Right renal pelvis (tissue), 4 donors: ENCODE measurements at regions not wholly inside any gene's neighbourhood (a gene's known extent, or its start where the extent isn't known, plus 50 kb on each side); places are given as distances from the start of the nearest gene placed in this dataset.

Experiments
- DNase-seq, 4 donors: peaks; one replicate each; pipeline ENCODE4 v3.0.0-alpha.2; 2013; ENCODE audit warnings: low read depth in 4 of 4, low spot score in 3 of 4, missing footprints in 1 of 4

GRCh38 chr11:32262367-32262766 lies 171.5 kb downstream of the RCN1 start:
- no peak for DNase-seq

DNA sequence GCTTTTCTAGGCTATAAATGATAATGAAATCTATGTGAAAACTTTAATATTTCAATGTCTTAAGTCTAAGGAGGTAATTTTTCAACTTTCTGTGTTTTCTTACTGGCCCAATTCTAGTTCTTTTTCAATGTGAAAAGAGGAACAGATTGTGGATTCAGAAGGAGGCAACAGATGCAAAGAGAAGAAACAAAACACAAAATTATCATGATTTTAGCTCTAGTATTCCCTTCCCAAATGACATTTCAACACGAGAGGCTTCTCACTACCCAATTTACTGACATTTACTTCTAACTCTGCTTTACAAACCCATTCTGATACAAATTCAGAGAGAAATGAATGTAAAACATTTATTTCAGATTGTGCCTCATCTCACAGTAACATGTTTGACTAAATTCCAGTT lies 169.4 kb downstream of the WT1 start:
- no peak for DNase-seq

DNA sequence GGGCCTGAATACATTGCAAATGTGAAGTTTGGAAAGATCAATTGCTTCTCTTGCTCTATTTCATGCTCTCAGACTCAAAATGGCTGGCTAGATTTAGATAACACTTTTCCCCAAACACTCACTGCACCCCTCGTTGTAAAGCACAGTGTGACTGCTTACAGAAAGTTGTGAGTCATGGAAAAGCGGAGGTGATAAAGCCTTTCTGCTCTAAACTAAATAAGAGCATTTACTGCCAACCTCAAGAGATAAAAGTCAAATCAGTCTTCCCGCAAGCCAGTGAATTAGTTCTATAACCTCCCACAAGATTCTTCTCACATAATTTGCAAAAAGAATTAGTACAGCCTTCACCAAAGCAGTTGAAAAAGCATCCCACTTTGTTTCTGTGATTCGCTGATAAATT lies 168.7 kb downstream of the WT1 start:
- no peak for DNase-seq

GRCh38 chr11:32267679-32268187 lies 167.6 kb downstream of the WT1 start:
- no peak for DNase-seq

DNA sequence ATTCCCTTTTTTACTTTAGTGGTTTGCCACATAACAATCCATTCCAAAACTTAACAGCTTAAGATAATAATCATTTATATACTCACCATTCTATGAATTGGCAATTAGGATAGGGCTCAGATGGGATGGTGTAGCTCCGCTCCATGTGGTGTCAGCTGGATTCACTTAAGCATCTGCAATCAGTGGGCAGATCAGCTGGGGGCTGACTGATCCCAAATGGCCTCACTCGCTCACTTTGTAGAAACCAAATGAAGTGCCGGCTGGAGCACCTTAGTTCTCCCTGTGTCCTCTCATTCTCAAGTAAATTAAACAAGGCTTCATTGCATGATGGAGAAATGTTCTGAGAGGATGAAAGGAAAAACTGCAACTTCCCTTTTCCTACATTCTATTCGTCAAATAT lies 161.4 kb downstream of the WT1 start:
- no peak for DNase-seq

DNA sequence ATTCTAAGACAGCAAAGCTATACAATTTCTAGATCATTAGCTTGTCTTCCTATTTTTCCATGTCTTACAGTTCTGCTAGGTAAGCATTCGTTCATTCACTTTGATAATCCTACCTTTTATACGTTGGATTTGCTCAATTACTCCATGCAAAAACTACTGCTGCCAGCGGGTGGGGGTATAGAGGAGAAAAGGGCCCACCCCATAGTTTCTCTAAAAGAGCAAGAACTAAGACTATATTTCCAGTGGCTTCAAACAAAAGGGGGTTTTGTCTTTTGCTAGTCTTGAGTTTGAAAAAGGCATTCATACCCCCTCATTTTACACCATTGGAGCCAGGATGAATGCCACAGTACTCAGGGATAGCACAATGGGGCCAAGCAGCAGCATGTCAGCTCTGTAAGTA lies 155.7 kb downstream of the WT1 start:
- DNase-seq: no peak

DNA sequence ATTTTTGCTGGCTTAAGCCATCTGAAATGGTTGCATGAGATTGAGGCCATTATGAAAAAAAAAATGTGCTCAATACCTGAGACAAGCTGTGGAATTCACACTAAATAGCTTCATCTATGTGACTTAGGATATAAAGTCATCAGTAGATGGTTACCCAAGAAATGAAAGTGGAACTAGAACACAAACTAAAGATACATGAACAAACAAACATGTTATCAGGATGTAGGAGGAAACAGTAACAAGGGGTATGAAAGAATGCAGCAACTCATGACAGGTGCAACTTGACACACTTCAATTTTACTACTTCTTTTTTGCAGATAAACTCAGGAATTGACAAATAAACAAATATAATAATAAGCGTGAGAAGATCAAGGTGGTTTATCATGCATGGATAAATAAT lies 155.0 kb downstream of the WT1 start:
- no peak for DNase-seq

DNA sequence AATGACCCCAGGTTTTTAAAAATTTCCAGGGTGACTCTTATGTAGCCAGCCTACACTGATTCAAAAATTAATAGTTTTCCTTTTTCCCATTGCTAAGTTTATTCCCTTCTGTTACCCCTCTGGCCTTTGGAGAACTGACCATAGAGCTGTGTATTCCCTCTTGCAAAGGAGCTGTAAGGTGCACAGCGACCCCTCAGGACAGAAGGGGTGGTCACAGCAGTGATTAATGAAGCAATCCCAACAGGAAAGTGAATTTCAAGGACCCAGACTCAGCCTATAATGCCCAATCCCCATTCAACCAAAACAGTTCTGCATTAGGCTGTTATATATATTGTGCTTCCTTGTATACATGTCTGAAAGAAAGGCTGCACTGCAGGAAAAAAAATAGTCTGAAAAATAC lies 147.1 kb downstream of the WT1 start:
- no peak for DNase-seq

DNA sequence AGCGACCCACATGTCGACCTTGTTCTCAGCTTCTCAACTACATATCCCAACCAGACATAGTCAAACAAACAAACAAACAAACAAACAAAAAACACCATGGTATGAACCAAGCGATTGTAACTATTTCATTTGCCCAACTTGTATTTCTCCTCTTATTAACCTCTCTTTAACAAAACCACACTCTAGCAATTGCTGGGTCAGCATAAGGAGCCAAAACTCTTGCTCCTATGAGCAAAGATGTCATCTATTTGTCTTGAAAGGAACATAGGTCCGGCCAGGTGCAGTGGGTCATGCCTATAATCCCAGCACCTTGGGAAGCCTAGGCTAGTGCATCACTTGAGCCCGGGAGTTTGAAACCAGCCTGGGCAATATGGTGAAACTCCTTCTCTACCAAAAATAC lies 145.6 kb downstream of the WT1 start:
- no peak for DNase-seq

GRCh38 chr11:32290783-32291182 lies 144.6 kb downstream of the WT1 start:
- no peak for DNase-seq

GRCh38 chr11:32297611-32298011 lies 137.7 kb downstream of the WT1 start:
- DNase-seq: no peak

GRCh38 chr11:32302826-32303225 lies 132.5 kb downstream of the WT1 start:
- DNase-seq: no peak

DNA sequence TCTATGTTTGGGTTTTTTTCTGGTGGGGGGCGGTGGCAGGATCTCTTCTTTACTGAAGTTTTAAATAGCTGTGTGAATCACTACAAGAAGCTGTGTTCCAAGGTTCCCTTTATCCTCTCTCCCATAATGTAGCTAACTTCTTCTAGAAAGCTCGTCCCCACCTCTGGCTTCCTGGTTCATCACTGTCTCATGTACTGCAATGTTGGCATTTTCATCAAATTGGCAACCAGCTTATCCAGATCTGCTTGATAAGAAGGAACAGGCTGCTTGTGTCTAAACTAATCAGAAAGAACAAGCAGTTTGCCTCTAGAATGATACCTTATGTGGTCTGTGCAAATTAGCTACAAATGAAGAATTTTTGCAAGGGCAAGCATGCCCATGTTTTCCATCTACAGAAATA lies 130.8 kb downstream of the WT1 start:
- no peak for DNase-seq

- DNase-seq: no peak
Measured at GRCh38 chr11:32305460-32305859, 129.9 kb downstream of the WT1 start.

DNA sequence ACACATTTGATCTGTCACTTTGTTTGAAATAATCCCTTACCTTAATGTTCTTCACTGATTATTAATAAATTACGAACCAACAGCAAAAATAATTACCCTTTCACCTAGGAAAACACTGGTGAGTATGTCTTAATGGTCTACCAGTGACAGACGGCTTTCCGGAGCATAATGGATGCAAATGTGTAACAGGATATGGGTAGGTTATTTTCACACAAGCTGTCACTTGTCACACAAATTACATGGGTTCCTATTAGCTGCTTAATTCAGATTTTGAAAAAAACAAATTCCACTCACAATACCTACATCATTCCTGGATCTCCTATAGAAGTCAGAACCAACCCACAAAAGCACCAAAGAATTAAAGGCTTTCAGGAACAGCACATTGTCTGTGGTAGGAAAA lies 127.9 kb downstream of the WT1 start:
- no peak for DNase-seq

DNA sequence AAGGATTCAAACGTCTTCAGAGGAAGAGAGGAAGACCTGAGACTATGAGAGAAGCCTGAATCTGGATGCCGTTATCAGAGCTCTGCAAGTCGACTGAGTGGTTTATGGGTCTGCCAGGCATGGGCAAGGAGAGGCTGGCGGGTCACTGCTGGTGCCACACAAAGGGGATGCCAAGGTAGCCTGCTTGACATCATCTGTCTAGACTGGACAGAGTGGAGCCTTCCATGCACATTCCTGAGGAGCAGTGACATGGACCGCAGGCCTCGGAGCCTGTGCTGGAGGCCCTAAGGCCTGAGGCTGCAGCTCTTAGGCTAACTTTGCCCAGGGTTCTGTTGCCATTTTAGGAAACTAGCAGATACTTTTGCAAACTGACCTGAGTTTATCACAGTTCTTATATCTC lies 127.4 kb downstream of the WT1 start:
- DNase-seq: no peak

DNA sequence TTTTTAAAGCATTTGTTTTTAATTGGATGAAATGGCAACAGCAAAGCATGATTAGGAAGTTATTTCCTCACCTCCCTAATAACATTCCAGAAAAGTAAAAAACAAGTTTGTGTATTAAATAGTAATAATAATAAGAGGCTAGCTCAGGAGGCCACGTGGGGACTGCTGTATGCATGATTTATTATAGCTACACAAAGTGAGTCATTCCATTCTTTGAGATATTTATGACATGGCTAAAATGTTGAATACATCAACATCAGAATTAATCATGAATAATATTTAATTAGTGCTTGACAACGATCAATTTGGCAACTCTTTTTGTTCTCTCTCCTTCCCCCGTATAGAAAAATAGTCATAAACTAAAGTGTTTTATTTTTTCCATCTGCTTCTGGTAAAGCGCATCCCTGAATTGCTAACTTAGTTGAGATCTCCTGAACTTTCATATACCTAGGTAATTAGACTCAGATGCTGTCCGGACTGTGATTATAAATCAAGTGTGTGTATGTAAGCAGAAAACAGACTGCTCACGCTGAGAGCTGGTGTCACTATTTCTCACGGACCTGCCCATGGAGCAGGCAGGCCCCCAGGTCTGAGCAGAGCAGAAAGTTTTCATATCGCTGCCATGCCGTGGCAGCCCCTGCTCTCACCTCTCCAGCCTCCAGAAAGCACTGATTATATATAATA lies 125.7 kb downstream of the WT1 start:
- no peak for DNase-seq

GRCh38 chr11:32310214-32310601 lies 125.1 kb downstream of the WT1 start:
- DNase-seq: no peak

- DNase-seq: no peak
Measured at GRCh38 chr11:32311346-32312065, 123.8 kb downstream of the WT1 start.

DNA sequence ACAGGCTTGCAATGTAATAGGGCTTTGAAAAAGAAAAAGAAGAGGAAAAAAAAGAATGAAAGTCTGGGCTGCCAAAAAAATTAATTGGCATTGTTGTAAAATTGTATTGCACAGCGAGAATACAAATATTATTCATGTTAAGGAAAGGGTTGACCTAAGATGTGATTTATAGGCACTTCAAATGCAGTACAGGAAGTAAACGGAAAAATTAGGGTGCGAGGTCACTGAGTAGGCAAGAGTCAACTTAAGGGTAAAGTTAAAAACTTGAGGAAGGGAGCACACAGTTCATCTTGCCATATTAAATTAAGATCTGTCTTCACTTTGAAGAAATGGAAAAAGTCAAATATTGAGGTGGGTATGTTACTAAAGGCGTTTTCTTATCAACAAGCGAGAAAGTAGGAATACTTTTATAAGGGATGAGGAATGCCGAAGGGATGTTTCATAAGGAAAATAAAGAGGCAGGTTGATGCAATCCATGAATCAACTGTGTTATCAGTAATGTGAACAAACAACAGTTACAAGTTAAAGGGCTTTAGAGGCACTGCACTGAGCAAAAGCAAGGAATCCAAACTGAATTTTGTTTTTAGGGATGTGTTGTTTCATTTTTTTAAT lies 123.0 kb downstream of the WT1 start:
- no peak for DNase-seq

GRCh38 chr11:32312865-32313403 lies 122.4 kb downstream of the WT1 start:
- DNase-seq: no peak

DNA sequence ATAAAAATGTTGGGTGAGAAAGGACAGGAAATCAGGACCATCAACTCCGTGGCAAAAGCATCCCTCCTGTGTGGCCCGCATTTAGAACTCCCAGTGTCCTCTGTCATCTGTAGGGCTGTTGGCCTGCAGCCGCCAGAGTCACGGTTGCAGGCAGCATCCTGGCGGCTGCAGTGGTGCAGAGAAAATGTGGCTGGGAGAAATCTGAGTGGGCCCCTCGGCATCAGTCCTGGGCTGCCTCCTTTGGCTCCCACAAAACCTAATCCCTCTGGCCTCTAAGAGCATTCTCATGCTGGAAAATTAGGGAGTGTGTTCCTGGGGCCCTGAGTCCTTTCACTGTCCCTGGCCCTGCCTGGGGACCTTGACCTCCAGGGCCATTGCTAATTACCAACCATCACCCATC lies 121.9 kb downstream of the WT1 start:
- no peak for DNase-seq
